Testis (tissue), 2 donors: ENCODE measurements at regions not wholly inside any gene's neighbourhood (a gene's known extent, or its start where the extent isn't known, plus 50 kb on each side); places are given as distances from the start of the nearest gene placed in this dataset.

Experiments used
- DNase-seq: peaks from one replicate; pipeline ENCODE4 v3.0.0-alpha.2; 2019
- H3K27ac ChIP-seq, 2 donors: fragments of 200-600 bp; sonication (generic); one replicate each; pipeline ENCODE4 v1.5.1; 2019
- H3K27me3 ChIP-seq: fragments of 200-600 bp; sonication (generic); one replicate; pipeline ENCODE4 v1.5.1; 2019
- H3K36me3 ChIP-seq: fragments of 200-600 bp; sonication (generic); one replicate; pipeline ENCODE4 v1.5.1; 2017; ENCODE audit warnings: low read depth; ENCODE audit errors: missing control alignments
- H3K4me1 ChIP-seq: fragments of 200-600 bp; sonication (generic); one replicate; pipeline ENCODE4 v1.5.1; 2019
- H3K4me3 ChIP-seq, 2 donors: fragments of 200-600 bp; sonication (generic); one replicate each; pipeline ENCODE4 v1.5.1; 2017 to 2019
- H3K9me3 ChIP-seq: fragments of 200-600 bp; sonication (generic); one replicate; pipeline ENCODE4 v1.5.1; 2017
- POLR2A ChIP-seq: fragments of 450-650 bp; IDR thresholded peaks from one replicate; pipeline ENCODE4 v1.6.1; 2017; ENCODE audit warnings: antibody characterized with exemption, mild to moderate bottlenecking, moderate library complexity
- WGBS, 2 donors: methylation state at CpG; one replicate each; pipeline ENCODE4 v1.1.5; 2018; 5-methylcytosine and 5-hydroxymethylcytosine counted together
- intact Hi-C: fragments of 100-400 bp; cut with DNase I; formaldehyde crosslinking; loops from one replicate; pipeline ENCODE4 v1.15.1; 2023; ENCODE audit warnings: low total_unique reads
- TF ChIP-seq, protein P1 (sequence below), 3 experiments: fragments of 450-650 bp in 2 of 3; fragments of 200-600 bp in 1 of 3; sonication (generic) in 1 of 3; IDR thresholded peaks; one replicate each; pipeline ENCODE4 v1.5.1; 2016 to 2019; ENCODE audit warnings: antibody characterized with exemption in 3 of 3, mild to moderate bottlenecking in 2 of 3, moderate library complexity in 1 of 3

- no peak for TF ChIP-seq POLR2A
- TF ChIP-seq, protein P1, sequence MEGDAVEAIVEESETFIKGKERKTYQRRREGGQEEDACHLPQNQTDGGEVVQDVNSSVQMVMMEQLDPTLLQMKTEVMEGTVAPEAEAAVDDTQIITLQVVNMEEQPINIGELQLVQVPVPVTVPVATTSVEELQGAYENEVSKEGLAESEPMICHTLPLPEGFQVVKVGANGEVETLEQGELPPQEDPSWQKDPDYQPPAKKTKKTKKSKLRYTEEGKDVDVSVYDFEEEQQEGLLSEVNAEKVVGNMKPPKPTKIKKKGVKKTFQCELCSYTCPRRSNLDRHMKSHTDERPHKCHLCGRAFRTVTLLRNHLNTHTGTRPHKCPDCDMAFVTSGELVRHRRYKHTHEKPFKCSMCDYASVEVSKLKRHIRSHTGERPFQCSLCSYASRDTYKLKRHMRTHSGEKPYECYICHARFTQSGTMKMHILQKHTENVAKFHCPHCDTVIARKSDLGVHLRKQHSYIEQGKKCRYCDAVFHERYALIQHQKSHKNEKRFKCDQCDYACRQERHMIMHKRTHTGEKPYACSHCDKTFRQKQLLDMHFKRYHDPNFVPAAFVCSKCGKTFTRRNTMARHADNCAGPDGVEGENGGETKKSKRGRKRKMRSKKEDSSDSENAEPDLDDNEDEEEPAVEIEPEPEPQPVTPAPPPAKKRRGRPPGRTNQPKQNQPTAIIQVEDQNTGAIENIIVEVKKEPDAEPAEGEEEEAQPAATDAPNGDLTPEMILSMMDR (IDR thresholded peaks at IDR 0.05) = no peak
- H3K4me1 ChIP-seq = no peaks in the 10 kb centered on the region
- no peaks in the 10 kb centered on the region for H3K9me3 ChIP-seq
- H3K4me3 ChIP-seq = no peak overlapping the region
- WGBS, 2 donors = 73 to 78% methylated on average over 4 of the region's 4 CpGs
- no peak overlapping the region for H3K27ac ChIP-seq
- no peaks in the 10 kb centered on the region for H3K27me3 ChIP-seq
- no peaks in the 10 kb centered on the region for H3K36me3 ChIP-seq
- intact Hi-C loops = no loop called here
- DNase-seq = no peak
Observed at GRCh38 chr13:64993514-64994164, 2236.5 kb downstream of the PCDH9 start.

DNA sequence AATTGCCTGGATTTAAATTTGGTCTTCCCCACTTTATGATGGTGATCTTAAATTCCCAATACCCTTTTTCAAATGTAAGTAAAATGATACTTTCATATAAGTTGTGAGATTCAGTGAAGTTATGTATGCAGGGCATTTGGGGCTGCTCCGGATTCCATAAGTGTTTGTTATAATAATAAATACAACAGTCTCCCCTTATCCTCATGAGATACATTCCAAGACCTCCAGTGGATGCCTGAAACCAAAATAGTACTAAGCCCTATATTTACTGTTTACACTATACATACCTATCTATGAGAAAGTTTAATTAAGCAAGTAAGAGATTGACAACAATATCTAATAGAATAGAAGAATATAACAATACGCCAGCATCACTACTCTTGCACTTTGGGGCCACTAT lies 2237.8 kb downstream of the PCDH9 start:
- no peak for TF ChIP-seq POLR2A
- TF ChIP-seq, protein P1 (IDR thresholded peaks at IDR 0.05) = no peak
- Histone ChIP-seq H3K27ac (no peak overlapping the region), H3K36me3 (no peaks in the 10 kb centered on the region), H3K9me3 (no peaks in the 10 kb centered on the region), H3K4me1 (no peaks in the 10 kb centered on the region), H3K27me3 (no peaks in the 10 kb centered on the region), H3K4me3 (no peak overlapping the region)
- WGBS, 2 donors = 73 to 94% methylated on average over 2 of the region's 2 CpGs
- intact Hi-C loops = no loop called here
- no peak for DNase-seq

- H3K9me3 ChIP-seq = no peaks in the 10 kb centered on the region
- no peaks in the 10 kb centered on the region for H3K36me3 ChIP-seq
- no peak overlapping the region for H3K4me3 ChIP-seq
- no peaks in the 10 kb centered on the region for H3K27me3 ChIP-seq
- no peak overlapping the region for H3K27ac ChIP-seq
- WGBS, 2 donors = 58 to 69% methylated on average over 5 of the region's 5 CpGs
- no peak for DNase-seq
- TF ChIP-seq POLR2A = no peak
- TF ChIP-seq, protein P1 (IDR thresholded peaks at IDR 0.05) = no peak
- intact Hi-C loops = no loop called here
- no peaks in the 10 kb centered on the region for H3K4me1 ChIP-seq
Observed at GRCh38 chr13:64985075-64985474, 2245.1 kb downstream of the PCDH9 start.

GRCh38 chr13:64962404-64962803 lies 2267.7 kb downstream of the PCDH9 start:
- DNase-seq = no peak
- intact Hi-C loops = no loop called here
- no peak overlapping the region for H3K27ac ChIP-seq
- H3K27me3 ChIP-seq = no peaks in the 10 kb centered on the region
- 90 to 92% methylated on average over 1 of the region's 1 CpG for WGBS, 2 donors
- TF ChIP-seq, protein P1 (IDR thresholded peaks at IDR 0.05) = no peak
- no peak for TF ChIP-seq POLR2A
- H3K4me3 ChIP-seq = no peak overlapping the region
- H3K36me3 ChIP-seq = no peaks in the 10 kb centered on the region
- H3K4me1 ChIP-seq = no peaks in the 10 kb centered on the region
- no peaks in the 10 kb centered on the region for H3K9me3 ChIP-seq

GRCh38 chr13:64959276-64959675 lies 2270.9 kb downstream of the PCDH9 start:
- 31 to 78% methylated on average over 11 to 15 of the region's 15 CpGs for WGBS, 2 donors
- Histone ChIP-seq H3K9me3 (no peaks in the 10 kb centered on the region), H3K27me3 (no peaks in the 10 kb centered on the region), H3K4me1 (no peaks in the 10 kb centered on the region), H3K4me3 (no peak overlapping the region), H3K36me3 (no peaks in the 10 kb centered on the region), H3K27ac (no peak overlapping the region)
- DNase-seq = no peak
- intact Hi-C loops = no loop called here
- TF ChIP-seq POLR2A = no peak
- TF ChIP-seq, protein P1 (IDR thresholded peaks at IDR 0.05) = no peak
